Astrocyte (in vitro differentiated cells and primary cell): ENCODE measurements at regions not wholly inside any gene's neighbourhood (a gene's known extent, or its start where the extent isn't known, plus 50 kb on each side); places are given as distances from the start of the nearest gene placed in this dataset.
"Not testable (repeated sequence)": the region's sequence is repeated elsewhere in the genome, so short reads cannot be mapped to it uniquely, and the experiment has no call there.

Source experiments
- CTCF ChIP-seq: IDR thresholded peaks from 2 replicates; pipeline ENCODE4 v1.5.1; 2011; ENCODE audit warnings: low read depth, mild to moderate bottlenecking, inconsistent platforms, low read length, moderate library complexity; ENCODE audit not compliant: insufficient read depth
- EZH2 ChIP-seq: IDR thresholded peaks from 2 replicates; pipeline ENCODE4 v1.6.1; 2012; ENCODE audit warnings: mild to moderate bottlenecking, low read length, inconsistent platforms; ENCODE audit not compliant: insufficient read depth

- not testable (repeated sequence) for TF ChIP-seq CTCF, EZH2
Measured at GRCh38 chr17:77562361-77562760, 396.1 kb upstream of the TNRC6C start.
